ENCODE measurements at regions not wholly inside any gene's neighbourhood (a gene's known extent, or its start where the extent isn't known, plus 50 kb on each side); places are given as distances from the start of the nearest gene placed in this dataset.

GRCh38 chr4:35982318-35982717, 262.0 kb downstream of the ARAP2 start:
- DNase-seq = no peak
- H3K4me3 Mint-ChIP-seq = no peak overlapping the region
- no peak overlapping the region for H3K4ac ChIP-seq (ENCODE audit: low read depth, low read length)
- H2BK20ac ChIP-seq (ENCODE audit: low read depth, low read length, poor library complexity, severe bottlenecking) = no peak overlapping the region
- H4K5ac ChIP-seq (ENCODE audit: insufficient read length, low read depth, low read length) = no peak overlapping the region
- no CpG with 5 or more reads among the region's 1 CpG for WGBS (ENCODE audit: extremely low coverage, insufficient read length, low lambda C conversion rate)
- H4K91ac ChIP-seq (ENCODE audit: insufficient read length, low read depth, low read length) = no peak overlapping the region
- H4K8ac ChIP-seq (replicated peaks; ENCODE audit: insufficient read length, low read depth, low read length) = no peak overlapping the region
- 0 out of 7 replicates have a peak, but pooled peaks cover 0 to 5% (median 0%) of the 10 kb centered on the region in 3 experiments for H3K36me3 Mint-ChIP-seq (ENCODE audit: insufficient read depth in 1 of 3, low read depth in 3 of 3)
- H3K27ac Mint-ChIP-seq = no peak overlapping the region
- H3K27me3 Mint-ChIP-seq (ENCODE audit: low read depth) = no peaks in the 10 kb centered on the region
- H2AK5ac ChIP-seq (ENCODE audit: insufficient read length, low read length) = no peak overlapping the region
- no peak overlapping the region for H3K18ac ChIP-seq (ENCODE audit: insufficient read length, low read depth, low read length)
- H3K27ac ChIP-seq (ENCODE audit: insufficient read length, low read depth, low read length) = no peak overlapping the region
- H3T11ph ChIP-seq (ENCODE audit: low read length) = no peak overlapping the region
- H3K56ac ChIP-seq (ENCODE audit: insufficient read length, low read depth, low read length) = no peak overlapping the region
- H3K79me2 ChIP-seq (ENCODE audit: insufficient read depth, low read length) = no peaks in the 10 kb centered on the region
- no peak overlapping the region for H3K4me2 ChIP-seq (ENCODE audit: insufficient read depth, insufficient read length, low read length)
- no peaks in the 10 kb centered on the region for H3K27me3 ChIP-seq (ENCODE audit: insufficient read depth, low read length)
- no peaks in the 10 kb centered on the region for H3K9me3 ChIP-seq (ENCODE audit: control insufficient read depth, low read depth, low read length)
- H3K23ac ChIP-seq (ENCODE audit: insufficient read length, low read depth, low read length) = no peak overlapping the region
- H3K23me2 ChIP-seq (ENCODE audit: insufficient read length, low read depth, low read length, poor library complexity, severe bottlenecking) = no peaks in the 10 kb centered on the region
- no peaks in the 10 kb centered on the region for H3K4me1 ChIP-seq (ENCODE audit: insufficient read depth, low read length)
- H2BK5ac ChIP-seq (ENCODE audit: insufficient read length, low read length) = no peak overlapping the region
- no peaks in the 10 kb centered on the region; a peak in 1 of 5 replicates for H3K9me3 Mint-ChIP-seq
- H2AFZ ChIP-seq (ENCODE audit: low read length) = no peak overlapping the region
- no peaks in the 10 kb centered on the region for H4K20me1 ChIP-seq (ENCODE audit: control insufficient read depth, insufficient read depth, insufficient read length)
- H3K79me1 ChIP-seq (ENCODE audit: insufficient read depth, low read depth, low read length, poor library complexity, severe bottlenecking) = no peaks in the 10 kb centered on the region
- H2BK120ac ChIP-seq (ENCODE audit: low read depth, low read length, poor library complexity, severe bottlenecking) = no peak overlapping the region
- H3K9ac ChIP-seq (ENCODE audit: extremely low read depth, insufficient read length, low read length) = no peak overlapping the region
- TF ChIP-seq CTCF (conservative IDR thresholded peaks at IDR 0.05) = no peak
- no peak overlapping the region for H3K14ac ChIP-seq (ENCODE audit: insufficient read depth, low read length)
- H2BK12ac ChIP-seq (ENCODE audit: insufficient read length, low read depth, low read length) = no peak overlapping the region
- no peaks in the 10 kb centered on the region for H3K4me1 Mint-ChIP-seq
- H2BK15ac ChIP-seq (ENCODE audit: low read depth, low read length) = no peak overlapping the region

Data from H9 (cell line).